ENCODE measurements at regions not wholly inside any gene's neighbourhood (a gene's known extent, or its start where the extent isn't known, plus 50 kb on each side); places are given as distances from the start of the nearest gene placed in this dataset.

DNA sequence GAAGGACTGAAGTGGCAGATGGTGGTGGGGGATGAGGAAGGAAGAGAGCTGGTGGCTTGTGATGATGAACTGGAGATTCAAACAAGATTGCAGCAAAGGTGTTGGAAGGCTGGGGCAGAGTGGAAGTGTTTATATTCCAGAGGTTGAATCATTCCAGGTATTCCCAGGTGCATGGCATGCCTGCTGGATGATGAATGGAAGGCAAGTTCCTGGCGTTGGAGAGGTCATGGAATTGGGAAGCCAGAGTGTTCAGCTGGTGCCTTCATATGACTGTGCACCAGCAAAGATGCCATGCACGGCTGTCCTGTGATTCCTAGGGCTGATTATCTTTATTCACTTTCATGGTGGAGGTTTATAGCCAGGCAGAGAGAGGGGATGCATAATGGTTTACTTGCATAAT, 135.8 kb upstream of the PUDP start:
- DNase-seq (ENCODE audit: low spot score) = no peak
- in situ Hi-C loops (cut with MboI; ENCODE audit: low pct_unique_long_range_greater_than_20kb, low sequenced_read_pairs, unreplicated experiment) = no loop called here
- TF ChIP-seq, protein P1, sequence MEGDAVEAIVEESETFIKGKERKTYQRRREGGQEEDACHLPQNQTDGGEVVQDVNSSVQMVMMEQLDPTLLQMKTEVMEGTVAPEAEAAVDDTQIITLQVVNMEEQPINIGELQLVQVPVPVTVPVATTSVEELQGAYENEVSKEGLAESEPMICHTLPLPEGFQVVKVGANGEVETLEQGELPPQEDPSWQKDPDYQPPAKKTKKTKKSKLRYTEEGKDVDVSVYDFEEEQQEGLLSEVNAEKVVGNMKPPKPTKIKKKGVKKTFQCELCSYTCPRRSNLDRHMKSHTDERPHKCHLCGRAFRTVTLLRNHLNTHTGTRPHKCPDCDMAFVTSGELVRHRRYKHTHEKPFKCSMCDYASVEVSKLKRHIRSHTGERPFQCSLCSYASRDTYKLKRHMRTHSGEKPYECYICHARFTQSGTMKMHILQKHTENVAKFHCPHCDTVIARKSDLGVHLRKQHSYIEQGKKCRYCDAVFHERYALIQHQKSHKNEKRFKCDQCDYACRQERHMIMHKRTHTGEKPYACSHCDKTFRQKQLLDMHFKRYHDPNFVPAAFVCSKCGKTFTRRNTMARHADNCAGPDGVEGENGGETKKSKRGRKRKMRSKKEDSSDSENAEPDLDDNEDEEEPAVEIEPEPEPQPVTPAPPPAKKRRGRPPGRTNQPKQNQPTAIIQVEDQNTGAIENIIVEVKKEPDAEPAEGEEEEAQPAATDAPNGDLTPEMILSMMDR (IDR thresholded peaks at IDR 0.05; ENCODE audit: extremely low read depth, insufficient read depth, missing control alignments) = no peak

DNA sequence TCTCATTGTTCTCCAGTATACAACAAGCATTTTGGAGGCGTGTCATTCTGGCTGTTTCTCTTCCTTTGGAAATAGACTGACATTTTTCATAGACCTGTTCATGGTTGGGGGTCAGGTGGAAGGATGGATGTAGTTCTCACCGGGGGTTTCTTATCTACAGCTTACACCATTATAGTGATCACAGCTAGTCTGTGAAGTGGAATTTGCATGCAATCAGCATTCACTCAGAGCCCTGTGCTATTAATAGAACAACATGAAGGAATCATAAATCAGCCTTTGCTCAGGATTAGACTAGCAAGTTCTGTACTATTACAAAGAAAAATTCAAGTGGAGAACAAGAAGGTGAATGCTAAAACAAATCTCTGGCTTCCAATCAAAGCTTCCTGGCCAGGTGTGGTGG, 132.6 kb upstream of the PUDP start:
- in situ Hi-C loops (cut with MboI; ENCODE audit: low pct_unique_long_range_greater_than_20kb, low sequenced_read_pairs, unreplicated experiment) = no loop called here
- DNase-seq (ENCODE audit: low spot score) = no peak

DNA sequence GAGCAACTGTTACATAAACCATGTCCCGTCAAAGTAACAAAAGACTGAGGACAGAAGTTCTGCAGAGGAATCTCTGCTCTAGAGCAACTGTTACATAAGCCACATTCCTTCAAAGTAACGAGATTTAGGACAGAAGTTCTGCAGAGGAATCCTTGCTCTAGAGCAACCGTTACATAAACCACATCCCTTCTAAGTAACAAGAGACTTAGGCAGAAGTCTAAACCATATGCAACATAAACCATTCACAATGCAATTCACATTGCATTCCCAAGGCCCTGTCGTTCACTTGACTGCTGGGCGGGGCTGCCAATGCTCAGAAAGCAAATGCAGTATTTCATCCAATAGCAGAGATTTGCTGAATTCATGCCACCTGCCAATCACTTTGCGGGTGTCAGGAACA, 124.4 kb upstream of the PUDP start:
- TF ChIP-seq, protein P1 (IDR thresholded peaks at IDR 0.05; ENCODE audit: extremely low read depth, insufficient read depth, missing control alignments) = no peak
- in situ Hi-C loops (cut with MboI; ENCODE audit: low pct_unique_long_range_greater_than_20kb, low sequenced_read_pairs, unreplicated experiment) = no loop called here
- no peak for DNase-seq (ENCODE audit: low spot score)

More for the DNA sequence above, 132.6 kb upstream of the PUDP start:
- TF ChIP-seq, protein P1 (IDR thresholded peaks at IDR 0.05; ENCODE audit: extremely low read depth, insufficient read depth, missing control alignments) = no peak

DNA sequence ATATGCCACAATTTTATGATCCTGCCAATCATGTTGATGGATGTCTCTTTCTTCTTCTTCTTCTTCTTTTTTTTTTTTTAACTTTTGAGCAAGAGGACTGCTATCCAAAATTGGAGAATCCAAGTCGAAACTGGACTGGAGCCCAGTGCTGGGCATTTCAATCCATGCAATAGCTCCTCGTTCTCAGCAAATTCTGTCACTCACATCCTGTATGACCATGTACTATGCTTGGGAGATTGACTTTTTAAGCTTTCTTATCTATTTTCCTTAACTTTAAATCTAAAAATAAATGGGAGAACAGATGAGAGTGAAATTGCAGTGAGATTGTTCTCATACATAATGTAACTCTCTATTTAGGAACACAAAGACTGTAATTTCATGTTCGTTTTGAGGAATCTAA, 123.0 kb upstream of the PUDP start:
- no peak for DNase-seq (ENCODE audit: low spot score)
- in situ Hi-C loops (cut with MboI; ENCODE audit: low pct_unique_long_range_greater_than_20kb, low sequenced_read_pairs, unreplicated experiment) = no loop called here
- TF ChIP-seq, protein P1 (IDR thresholded peaks at IDR 0.05; ENCODE audit: extremely low read depth, insufficient read depth, missing control alignments) = no peak

DNA sequence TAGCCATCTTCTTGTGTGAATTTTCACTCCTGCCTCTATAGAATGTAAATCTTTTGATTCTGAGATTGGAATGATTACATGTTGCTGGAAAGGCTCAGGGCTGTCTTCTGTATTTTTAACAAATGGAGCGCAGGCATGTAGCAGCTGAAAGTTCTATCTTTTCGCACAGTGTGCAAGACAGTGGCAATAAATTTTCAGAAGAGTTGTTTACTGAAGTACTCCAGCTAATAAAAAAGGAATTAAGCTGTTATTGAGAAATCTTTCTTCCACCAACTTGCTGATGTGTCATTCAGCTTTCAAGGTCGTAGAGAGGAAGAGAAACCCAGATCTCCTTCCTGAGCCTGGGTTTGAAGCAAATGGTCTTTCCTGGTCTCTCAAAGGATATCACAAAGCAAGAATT, 122.0 kb upstream of the PUDP start:
- DNase-seq (ENCODE audit: low spot score) = no peak
- in situ Hi-C loops (cut with MboI; ENCODE audit: low pct_unique_long_range_greater_than_20kb, low sequenced_read_pairs, unreplicated experiment) = no loop called here
- TF ChIP-seq, protein P1 (IDR thresholded peaks at IDR 0.05; ENCODE audit: extremely low read depth, insufficient read depth, missing control alignments) = no peak

DNA sequence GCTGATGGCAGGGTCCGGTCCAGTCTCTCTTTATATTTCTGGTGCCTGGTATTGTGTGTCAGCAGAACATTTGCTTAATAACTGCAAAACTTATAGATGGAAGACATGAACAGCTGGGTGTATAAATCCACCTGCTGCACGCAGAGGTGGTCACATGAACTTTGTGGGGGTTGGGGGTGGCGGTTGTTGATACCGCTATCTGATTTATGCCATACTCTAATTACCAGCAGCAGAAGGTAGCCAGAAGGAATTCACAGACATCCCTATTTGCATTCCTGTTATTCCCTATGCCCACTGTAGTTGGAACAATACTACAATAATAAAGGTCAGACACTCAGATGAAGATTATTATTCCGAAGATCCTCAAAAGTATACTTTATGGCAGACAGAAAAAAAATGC, 121.6 kb upstream of the PUDP start:
- in situ Hi-C loops (cut with MboI; ENCODE audit: low pct_unique_long_range_greater_than_20kb, low sequenced_read_pairs, unreplicated experiment) = no loop called here
- TF ChIP-seq, protein P1 (IDR thresholded peaks at IDR 0.05; ENCODE audit: extremely low read depth, insufficient read depth, missing control alignments) = no peak
- DNase-seq (ENCODE audit: low spot score) = no peak

DNA sequence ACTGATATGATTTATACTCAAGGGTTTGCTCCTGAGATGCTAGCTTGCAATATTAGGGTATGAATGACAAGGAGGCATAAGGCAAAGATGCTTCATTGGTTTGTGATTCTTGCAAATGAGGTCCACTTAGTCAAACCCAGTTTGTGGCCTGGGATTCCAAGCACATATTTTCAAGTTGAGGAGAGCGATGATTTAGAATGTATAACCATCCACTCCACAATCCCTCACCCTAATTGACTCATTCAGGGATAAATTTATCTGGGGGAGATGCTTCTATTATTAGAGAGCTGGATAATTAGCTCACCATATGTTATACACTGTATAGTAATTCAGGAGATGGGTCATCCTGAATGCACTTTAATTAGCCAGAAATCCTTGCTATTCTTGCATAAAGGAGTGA, 118.3 kb upstream of the PUDP start:
- TF ChIP-seq, protein P1 (IDR thresholded peaks at IDR 0.05; ENCODE audit: extremely low read depth, insufficient read depth, missing control alignments) = no peak
- in situ Hi-C loops (cut with MboI; ENCODE audit: low pct_unique_long_range_greater_than_20kb, low sequenced_read_pairs, unreplicated experiment) = no loop called here
- no peak for DNase-seq (ENCODE audit: low spot score)

All from GM13977 (cell line).